Suprapubic skin (tissue), 4 donors: ENCODE measurements at regions not wholly inside any gene's neighbourhood (a gene's known extent, or its start where the extent isn't known, plus 50 kb on each side); places are given as distances from the start of the nearest gene placed in this dataset.
"Not testable (repeated sequence)": the region's sequence is repeated elsewhere in the genome, so short reads cannot be mapped to it uniquely, and the experiment has no call there.

Experiments
- DNase-seq, 2 donors: peaks; one replicate each; pipeline ENCODE4 v3.0.0-alpha.2; 2019; ENCODE audit warnings: low spot score in 2 of 2
- H3K27ac ChIP-seq: fragments of 200-600 bp; sonication (generic); one replicate; pipeline ENCODE4 v1.5.1; 2019
- H3K27me3 ChIP-seq: fragments of 200-600 bp; sonication (generic); one replicate; pipeline ENCODE4 v1.5.1; 2019
- H3K36me3 ChIP-seq: fragments of 200-600 bp; sonication (generic); one replicate; pipeline ENCODE4 v1.5.1; 2019
- H3K4me1 ChIP-seq: fragments of 200-600 bp; sonication (generic); one replicate; pipeline ENCODE4 v1.5.1; 2019
- H3K4me3 ChIP-seq: fragments of 200-600 bp; sonication (generic); one replicate; pipeline ENCODE4 v1.5.1; 2019; ENCODE audit warnings: mild to moderate bottlenecking
- H3K9me3 ChIP-seq: fragments of 200-600 bp; sonication (generic); one replicate; pipeline ENCODE4 v1.5.1; 2019
- EP300 ChIP-seq: sonication (generic); formaldehyde crosslinking; IDR thresholded peaks from one replicate; pipeline ENCODE4 v1.6.1; 2017; ENCODE audit warnings: antibody characterized with exemption
- POLR2A ChIP-seq, 2 donors: fragments of 450-650 bp; IDR thresholded peaks; one replicate each; pipeline ENCODE4 v1.6.1; 2017; ENCODE audit warnings: antibody characterized with exemption in 2 of 2, mild to moderate bottlenecking in 2 of 2, moderate library complexity in 2 of 2
- POLR2AphosphoS5 ChIP-seq, 3 donors: sonication (generic); formaldehyde crosslinking; IDR thresholded peaks; one replicate each; pipeline ENCODE4 v1.6.1; 2017; ENCODE audit warnings: antibody characterized with exemption in 3 of 3
- WGBS: methylation state at CpG from one replicate; pipeline ENCODE4 v1.1.5; 2018; 5-methylcytosine and 5-hydroxymethylcytosine counted together
- TF ChIP-seq, protein P1 (sequence below), 2 donors: fragments of 200-600 bp in 1 of 2; fragments of 450-650 bp in 1 of 2; sonication (generic) in 1 of 2; IDR thresholded peaks; one replicate each; pipeline ENCODE4 v1.5.1; 2016 to 2019; ENCODE audit warnings: antibody characterized with exemption in 2 of 2, mild to moderate bottlenecking in 1 of 2, moderate library complexity in 1 of 2

DNA sequence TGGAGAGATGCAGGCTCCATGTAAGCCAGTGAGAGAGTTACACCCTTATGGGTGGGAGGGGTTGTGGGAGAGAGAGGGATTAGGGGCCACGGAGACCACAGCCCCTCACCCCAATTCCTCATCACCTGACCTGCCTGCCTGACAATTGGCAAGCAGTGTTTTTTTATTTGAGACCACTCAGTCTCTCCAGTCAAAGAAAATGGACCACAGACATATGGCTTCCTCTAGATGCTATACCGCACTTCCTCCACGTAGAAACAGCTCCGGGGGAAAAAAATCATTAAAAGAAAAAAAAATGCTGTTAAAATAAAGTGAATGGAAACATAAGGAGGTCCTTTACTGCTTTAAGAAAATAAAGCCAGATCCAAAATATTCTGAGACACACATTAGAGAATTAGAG, 152.7 kb downstream of the MYLK4 start:
- DNase-seq, result no peak
- H3K27me3 ChIP-seq, result no peaks in the 10 kb centered on the region
- 77% methylated on average over 4 of the region's 4 CpGs for WGBS
- no peaks in the 10 kb centered on the region for H3K36me3 ChIP-seq
- no peak overlapping the region for H3K4me3 ChIP-seq
- H3K4me1 ChIP-seq, result no peaks in the 10 kb centered on the region
- H3K9me3 ChIP-seq, result no peaks in the 10 kb centered on the region
- no peak for TF ChIP-seq POLR2A (IDR thresholded peaks at IDR 0.05)
- no peak overlapping the region for H3K27ac ChIP-seq

DNA sequence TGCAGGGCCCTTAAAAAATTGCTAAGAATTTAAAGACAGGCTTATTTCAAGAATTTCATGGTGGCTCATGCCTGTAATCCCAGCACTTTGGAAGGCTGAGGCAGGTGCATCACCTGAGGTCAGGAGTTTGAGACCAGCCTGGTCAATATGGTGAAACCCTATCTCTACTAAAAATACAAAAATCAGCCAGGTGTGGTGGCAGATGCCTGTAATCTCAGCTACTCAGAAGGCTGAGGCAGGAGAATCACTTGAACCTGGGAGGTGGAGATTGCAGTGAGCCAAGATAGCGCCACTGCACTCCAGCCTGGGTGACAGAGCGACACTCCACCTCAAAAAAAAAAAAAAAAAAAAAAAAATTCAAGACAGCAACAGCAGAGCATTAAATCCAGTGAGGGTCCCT, 153.3 kb downstream of the MYLK4 start:
- not testable (repeated sequence) for H3K4me1 ChIP-seq, H3K27me3 ChIP-seq, H3K36me3 ChIP-seq, H3K4me3 ChIP-seq, DNase-seq, H3K9me3 ChIP-seq, H3K27ac ChIP-seq
- WGBS, result 84% methylated on average over 2 of the region's 2 CpGs

DNA sequence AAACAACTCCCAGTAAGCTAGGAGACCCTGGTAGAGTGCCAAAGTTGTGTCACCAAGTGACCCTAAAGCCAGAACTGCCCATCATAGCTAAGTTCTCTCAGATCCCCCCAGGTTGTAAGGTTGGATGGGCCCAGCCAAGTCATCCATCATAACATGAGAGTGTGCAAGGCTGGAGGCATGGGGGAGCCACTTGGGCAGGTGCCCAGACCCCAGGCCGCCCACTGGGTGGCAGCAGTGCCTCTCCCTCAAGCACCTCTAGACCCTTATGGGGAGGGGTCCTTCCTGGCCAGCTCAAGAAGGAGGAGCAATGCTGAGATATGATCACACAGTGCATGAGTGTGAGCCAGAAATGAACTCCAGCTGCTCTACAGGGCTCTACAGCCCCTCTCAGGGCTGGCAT, 154.5 kb downstream of the MYLK4 start:
- Histone ChIP-seq H3K9me3 (no peaks in the 10 kb centered on the region), H3K27ac (no peak overlapping the region), H3K4me3 (no peak overlapping the region), H3K4me1 (no peaks in the 10 kb centered on the region), H3K27me3 (no peaks in the 10 kb centered on the region), H3K36me3 (no peaks in the 10 kb centered on the region)
- no CpG with 5 or more reads among the region's 1 CpG for WGBS
- TF ChIP-seq EP300, result no peak
- TF ChIP-seq POLR2AphosphoS5 (IDR thresholded peaks at IDR 0.05), result no peak
- no peak for TF ChIP-seq POLR2A (IDR thresholded peaks at IDR 0.05)
- TF ChIP-seq, protein P1, sequence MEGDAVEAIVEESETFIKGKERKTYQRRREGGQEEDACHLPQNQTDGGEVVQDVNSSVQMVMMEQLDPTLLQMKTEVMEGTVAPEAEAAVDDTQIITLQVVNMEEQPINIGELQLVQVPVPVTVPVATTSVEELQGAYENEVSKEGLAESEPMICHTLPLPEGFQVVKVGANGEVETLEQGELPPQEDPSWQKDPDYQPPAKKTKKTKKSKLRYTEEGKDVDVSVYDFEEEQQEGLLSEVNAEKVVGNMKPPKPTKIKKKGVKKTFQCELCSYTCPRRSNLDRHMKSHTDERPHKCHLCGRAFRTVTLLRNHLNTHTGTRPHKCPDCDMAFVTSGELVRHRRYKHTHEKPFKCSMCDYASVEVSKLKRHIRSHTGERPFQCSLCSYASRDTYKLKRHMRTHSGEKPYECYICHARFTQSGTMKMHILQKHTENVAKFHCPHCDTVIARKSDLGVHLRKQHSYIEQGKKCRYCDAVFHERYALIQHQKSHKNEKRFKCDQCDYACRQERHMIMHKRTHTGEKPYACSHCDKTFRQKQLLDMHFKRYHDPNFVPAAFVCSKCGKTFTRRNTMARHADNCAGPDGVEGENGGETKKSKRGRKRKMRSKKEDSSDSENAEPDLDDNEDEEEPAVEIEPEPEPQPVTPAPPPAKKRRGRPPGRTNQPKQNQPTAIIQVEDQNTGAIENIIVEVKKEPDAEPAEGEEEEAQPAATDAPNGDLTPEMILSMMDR (IDR thresholded peaks at IDR 0.05), result no peak
- DNase-seq, result no peak

DNA sequence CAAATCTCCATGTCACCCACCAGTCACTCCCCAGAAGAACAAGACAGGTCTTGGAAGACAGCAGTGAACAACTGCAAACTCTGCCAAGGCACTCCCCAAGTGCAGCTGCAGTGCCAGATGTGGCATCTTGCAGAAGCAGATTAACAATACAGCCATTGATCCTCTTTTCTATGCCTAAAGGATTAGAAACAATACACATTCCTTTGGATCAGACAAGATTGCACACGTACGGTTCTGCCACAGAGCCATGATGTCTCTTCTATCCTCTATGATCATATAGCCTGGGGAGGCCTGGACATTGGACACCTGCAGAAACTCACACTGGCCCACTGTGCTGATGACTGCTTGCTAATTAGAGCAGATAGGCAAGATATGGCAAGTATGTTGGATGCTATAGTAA, 155.9 kb downstream of the MYLK4 start:
- no peak overlapping the region for H3K27ac ChIP-seq
- no peak overlapping the region for H3K4me3 ChIP-seq
- 50% methylated on average over 2 of the region's 2 CpGs for WGBS
- H3K9me3 ChIP-seq, result no peaks in the 10 kb centered on the region
- TF ChIP-seq POLR2AphosphoS5 (IDR thresholded peaks at IDR 0.05), result no peak
- no peak for TF ChIP-seq EP300
- no peak for TF ChIP-seq POLR2A (IDR thresholded peaks at IDR 0.05)
- TF ChIP-seq, protein P1 (IDR thresholded peaks at IDR 0.05), result no peak
- no peaks in the 10 kb centered on the region for H3K36me3 ChIP-seq
- DNase-seq, result no peak
- no peaks in the 10 kb centered on the region for H3K27me3 ChIP-seq
- no peaks in the 10 kb centered on the region for H3K4me1 ChIP-seq

DNA sequence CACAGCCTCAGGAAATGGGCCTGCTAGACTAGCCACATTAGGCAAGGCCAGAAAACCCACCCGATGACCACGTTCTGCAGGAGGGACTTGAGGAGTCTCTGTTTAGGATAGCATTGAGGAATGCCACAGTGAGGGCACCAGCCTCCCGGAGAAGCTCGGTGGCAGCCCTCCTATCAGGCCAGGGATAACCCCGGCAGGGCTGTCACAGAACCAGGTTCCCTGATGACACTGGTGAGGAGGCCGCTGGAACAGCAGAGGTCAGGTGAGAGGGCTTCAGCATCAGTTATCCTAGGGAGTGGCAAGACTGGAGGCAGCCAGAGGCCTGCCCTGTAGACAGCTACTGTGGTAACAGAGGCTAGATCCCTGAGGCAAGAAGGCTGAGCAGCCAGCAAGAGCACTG, 157.6 kb downstream of the MYLK4 start:
- no peaks in the 10 kb centered on the region for H3K4me1 ChIP-seq
- no peak overlapping the region for H3K4me3 ChIP-seq
- DNase-seq, result no peak
- WGBS, result 85% methylated on average over 4 of the region's 6 CpGs
- H3K9me3 ChIP-seq, result no peaks in the 10 kb centered on the region
- H3K27me3 ChIP-seq, result no peaks in the 10 kb centered on the region
- no peak overlapping the region for H3K27ac ChIP-seq
- H3K36me3 ChIP-seq, result no peaks in the 10 kb centered on the region
- TF ChIP-seq POLR2A (IDR thresholded peaks at IDR 0.05), result no peak
- no peak for TF ChIP-seq EP300
- TF ChIP-seq, protein P1 (IDR thresholded peaks at IDR 0.05), result no peak
- no peak for TF ChIP-seq POLR2AphosphoS5 (IDR thresholded peaks at IDR 0.05)

DNA sequence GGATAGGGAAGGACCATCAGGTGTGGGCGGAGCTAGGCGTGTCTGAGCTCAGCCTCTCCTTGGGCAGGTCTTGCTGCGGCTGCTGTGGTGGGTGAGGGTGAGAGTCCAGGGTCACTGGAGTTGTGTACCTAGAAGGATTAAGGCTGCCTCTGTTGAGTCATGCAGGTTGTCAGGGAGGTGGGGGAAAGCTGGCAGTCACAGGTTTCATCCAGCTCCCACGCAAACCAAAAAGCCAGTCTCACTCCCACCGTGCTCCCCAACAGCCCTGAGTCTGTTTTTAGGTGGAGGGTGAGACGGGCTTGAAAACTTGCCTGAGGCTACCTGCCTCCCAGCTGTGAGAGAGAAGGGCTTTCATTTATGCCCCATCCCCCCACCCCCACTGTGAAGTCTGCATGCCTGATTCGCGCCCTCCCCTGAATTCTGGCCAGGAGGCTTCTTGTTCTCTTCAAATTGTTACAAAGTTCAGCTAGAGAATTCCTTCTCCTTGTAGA, 161.5 kb downstream of the MYLK4 start:
- Histone ChIP-seq H3K27ac (peak overlapping the region; percentile 15), H3K4me1 (no peaks in the 10 kb centered on the region), H3K36me3 (no peaks in the 10 kb centered on the region), H3K9me3 (no peaks in the 10 kb centered on the region), H3K4me3 (no peak overlapping the region), H3K27me3 (no peaks in the 10 kb centered on the region)
- no peak for DNase-seq
- TF ChIP-seq POLR2A (IDR thresholded peaks at IDR 0.05) (no peak), EP300 (no peak), POLR2AphosphoS5 (IDR thresholded peaks at IDR 0.05) (no peak)
- TF ChIP-seq, protein P1 (IDR thresholded peaks at IDR 0.05), result no peak
- 53% methylated on average over 8 of the region's 8 CpGs for WGBS
